HG02884 (cell line): ENCODE measurements at regions not wholly inside any gene's neighbourhood (a gene's known extent, or its start where the extent isn't known, plus 50 kb on each side); places are given as distances from the start of the nearest gene placed in this dataset.

Source experiments
- ATAC-seq: cut with Tn5 transposase; IDR thresholded peaks from one replicate; pipeline ENCODE4 v1.9.1; 2021; ENCODE audit warnings: mild to moderate bottlenecking, moderate library complexity; ENCODE audit not compliant: unreplicated experiment

DNA sequence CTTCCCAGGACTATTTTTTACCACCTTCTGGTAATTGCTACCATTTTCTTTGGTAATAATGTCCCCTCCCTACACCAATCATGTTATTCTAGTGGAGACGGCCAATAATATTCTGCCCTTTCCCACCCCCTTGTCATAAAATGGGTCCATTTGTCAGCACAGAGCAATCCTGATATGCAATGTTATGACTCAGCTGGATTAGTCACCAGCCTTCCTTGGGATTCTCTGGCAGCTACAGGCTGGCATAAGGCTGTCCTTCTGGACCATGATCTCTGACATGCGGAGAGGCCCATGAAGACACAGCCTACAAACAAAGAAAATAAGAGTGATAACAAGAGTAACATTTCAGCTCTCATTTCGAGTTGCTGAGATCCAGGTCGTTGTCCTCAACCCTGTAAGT lies 222.0 kb upstream of the CPNE8 start:
- no peak for ATAC-seq

DNA sequence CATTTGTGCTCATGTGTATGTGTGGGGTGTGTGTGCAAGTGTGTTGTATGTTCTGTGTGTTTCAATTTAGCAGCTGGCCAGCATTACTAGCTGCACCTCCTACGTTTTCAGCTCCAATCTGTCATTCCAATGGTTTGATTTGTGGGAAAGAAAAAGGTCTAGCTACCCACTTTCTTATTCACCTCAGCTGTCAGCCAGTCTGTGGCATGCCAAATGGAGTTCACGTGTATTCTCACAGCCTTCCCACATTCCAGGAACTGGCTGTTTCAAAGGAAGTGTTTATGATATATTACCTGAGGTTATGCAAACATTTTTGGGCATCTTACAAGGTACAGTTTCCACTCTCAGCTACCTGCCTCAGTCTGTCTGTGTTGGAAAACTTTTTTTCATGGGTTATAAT lies 220.2 kb upstream of the CPNE8 start:
- no peak for ATAC-seq

DNA sequence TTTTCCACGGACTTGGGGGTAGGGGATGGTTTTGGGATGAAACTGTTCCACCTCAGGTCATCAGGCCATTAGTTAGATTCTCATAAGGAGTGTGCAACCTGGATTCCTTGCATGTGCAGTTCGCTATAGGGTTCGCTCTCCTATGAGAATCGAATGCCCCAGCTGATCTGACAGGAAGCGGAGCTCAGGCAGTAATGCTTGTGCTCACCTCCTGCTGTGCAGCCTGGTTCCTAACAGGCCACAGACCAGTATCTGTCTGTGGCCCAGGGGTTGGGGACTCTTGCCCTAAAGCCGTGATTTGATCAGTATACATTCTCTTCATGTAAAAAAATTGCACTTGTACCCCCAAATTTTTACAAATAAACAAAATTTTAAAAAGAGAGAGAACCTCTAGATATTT lies 219.4 kb upstream of the CPNE8 start:
- ATAC-seq, result no peak

DNA sequence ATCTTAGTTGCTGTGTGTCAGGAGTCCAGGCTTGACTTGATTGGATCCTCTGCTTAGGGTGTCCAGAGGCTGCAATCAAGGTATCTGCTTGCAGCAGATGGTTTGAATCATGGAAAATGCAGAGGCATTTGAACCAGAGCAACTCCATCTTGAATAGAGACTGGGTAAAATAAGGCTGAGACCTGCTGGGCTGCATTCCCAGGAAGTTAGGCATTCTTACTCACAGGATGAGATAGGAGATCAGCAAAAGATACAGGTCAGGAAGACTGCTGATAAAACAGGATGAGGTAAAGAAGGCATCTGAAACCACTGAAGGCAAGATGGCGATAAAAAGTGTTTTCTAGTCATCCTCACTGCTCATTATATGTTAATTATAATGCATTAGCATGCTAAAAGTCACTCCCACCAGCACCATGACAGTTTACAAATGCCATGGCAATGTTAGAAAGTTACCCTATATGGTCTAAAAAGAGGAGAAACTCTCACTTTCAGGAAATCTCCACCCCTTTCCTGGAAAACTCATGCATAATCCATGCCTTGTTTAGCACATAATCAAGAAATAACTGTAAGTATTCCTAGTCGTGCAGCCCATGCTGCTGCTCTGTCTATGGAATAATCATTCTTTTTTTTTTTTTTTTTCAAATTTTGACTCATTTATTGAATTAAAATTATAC lies 218.3 kb upstream of the CPNE8 start:
- no peak for ATAC-seq

DNA sequence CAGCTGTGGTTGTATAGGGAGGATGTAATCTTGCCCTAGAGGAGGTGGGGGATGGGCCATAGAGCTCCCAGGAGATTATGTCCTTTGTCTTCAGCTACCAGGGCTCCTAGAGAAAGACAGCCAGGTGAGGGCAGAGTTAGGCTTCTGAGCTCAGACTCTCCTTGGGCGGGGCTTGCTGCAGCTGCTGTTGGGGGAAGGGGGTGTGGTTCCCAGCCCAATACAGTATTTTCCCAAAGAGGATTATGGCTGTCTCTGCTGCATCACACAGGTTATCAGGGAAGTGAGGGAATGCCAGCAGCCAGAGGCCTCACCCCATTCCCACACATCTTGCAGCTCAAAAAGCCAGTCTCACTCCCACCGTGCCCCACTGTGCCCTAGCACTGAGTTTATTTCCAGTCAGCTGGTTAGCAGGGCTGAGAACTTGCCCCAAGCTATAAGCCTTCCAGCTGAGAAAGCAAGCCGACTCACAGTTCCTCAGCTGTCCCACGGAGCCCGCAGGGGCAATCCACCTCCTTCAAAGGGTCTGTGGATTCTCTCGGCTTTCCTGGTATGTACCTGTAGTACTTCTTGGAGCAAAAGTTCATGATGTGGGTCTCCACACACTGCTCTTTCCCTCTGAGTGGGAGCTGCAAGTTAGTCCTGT lies 217.3 kb upstream of the CPNE8 start:
- no peak for ATAC-seq

DNA sequence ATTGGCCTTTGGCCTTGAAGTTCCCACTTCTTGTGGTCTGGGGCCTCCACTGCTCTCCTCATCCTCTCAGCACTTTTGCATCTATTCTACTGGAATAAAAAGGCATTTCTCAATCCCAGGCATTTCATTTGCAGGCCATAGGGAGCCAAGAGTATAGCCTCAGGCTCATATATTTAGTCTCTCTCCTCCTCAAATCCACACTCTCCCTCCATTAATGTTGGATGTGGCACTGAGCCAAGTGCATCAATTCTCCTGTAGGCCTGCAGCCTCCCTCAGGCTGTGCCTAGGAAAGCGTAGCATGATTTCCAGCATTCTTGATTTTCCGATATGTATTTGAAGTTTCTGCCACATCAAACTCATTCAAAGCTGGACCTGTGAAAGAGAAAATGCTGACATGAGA lies 211.5 kb upstream of the CPNE8 start:
- ATAC-seq, result no peak

DNA sequence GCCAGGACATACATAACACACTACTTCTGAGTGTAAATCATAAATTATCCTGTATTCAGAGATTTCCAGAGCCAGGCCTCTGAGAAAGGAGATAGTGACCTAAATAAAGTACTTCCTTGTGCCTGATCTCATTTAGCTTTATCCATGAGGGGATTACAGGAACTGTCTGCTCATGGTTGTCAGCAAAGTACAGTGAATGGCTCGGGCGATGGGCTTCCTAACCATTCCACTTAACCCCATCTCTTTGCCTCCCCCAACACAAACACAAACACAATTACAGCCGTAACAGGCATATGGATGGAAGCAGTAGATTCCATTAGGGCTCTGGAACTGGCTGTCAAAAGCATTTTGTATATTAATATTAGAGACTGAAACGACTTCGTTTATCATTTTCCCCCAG lies 206.7 kb upstream of the CPNE8 start:
- ATAC-seq, result no peak

DNA sequence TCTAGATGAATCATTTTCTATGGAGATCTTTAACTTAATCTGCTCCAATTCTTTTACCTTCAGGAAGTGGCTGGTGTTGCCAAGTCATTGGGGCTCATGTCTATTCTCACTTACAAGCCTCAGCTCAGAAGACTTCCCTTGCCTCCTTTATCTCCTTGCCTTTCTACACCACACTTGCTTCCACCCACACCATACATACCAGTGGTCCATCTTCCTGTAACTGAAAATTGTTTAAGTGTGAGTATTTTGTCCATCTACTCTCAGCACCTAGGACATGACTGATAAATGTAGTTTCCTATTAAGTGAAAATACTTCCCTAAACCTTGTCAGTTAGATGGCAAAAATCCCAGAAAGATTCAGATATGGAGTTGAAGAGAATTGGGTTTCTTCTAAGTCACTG lies 199.7 kb upstream of the CPNE8 start:
- ATAC-seq, result no peak

DNA sequence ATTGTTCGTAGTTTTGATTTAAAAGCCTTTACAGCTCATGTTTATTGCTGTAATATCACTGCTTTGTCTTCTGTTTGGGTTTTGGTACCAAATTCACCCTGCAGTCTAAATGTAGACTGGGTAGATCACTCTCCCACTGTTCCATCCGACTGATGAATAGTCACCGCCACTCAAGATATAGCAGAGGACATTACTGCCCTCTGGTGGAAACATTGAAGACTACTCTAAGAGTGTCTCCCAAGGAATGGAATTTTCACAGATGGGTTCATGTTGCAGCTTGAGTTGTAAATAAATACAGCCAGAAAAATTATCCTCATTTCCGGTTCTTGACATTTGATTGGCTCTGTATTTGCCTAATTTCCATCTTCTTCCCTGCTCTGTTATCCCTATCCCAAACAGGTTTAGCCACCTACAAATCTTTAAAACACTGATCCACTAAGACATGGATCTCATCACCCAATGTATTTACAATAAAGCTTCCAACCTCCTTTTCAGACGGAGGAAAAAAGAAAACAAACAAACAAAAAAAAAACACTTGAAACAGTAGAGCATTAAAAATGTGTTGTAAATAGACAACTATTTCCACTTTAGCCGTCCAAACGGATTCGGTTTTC lies 198.3 kb upstream of the CPNE8 start:
- ATAC-seq, result peak; percentile 98

DNA sequence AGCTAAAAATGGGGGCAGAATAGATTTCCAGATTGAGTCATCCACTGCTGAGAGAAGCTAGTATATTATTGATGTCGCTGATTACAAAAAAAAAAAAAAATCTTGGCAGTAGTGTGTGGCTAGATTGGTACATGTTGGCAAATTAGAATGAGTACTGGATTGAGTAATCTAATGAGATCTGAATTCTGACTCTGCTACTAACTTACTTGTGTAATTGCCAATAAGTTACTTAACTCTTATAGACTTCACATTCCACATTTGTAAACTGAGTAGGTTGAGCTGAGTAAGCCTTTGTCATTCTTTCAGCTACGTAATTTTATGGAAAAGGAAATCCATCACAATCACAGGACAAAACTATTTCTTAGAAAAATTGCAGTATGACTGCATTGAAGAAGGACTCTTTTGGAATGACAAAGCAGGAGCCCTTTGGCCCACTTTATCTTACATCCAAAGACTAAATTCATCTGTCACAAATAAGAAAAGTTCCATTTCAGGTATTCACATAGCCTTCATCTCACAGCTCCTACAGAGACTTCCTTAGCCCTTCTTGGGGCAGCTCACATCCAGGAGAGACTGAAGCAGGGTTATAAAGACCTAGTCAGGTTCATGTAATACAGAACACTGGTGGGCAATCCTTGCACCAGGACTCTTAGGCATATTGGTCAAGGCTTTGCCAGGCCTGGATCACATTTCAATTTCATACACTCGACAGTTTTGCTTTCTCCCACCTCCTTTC lies 197.3 kb upstream of the CPNE8 start:
- ATAC-seq, result no peak

DNA sequence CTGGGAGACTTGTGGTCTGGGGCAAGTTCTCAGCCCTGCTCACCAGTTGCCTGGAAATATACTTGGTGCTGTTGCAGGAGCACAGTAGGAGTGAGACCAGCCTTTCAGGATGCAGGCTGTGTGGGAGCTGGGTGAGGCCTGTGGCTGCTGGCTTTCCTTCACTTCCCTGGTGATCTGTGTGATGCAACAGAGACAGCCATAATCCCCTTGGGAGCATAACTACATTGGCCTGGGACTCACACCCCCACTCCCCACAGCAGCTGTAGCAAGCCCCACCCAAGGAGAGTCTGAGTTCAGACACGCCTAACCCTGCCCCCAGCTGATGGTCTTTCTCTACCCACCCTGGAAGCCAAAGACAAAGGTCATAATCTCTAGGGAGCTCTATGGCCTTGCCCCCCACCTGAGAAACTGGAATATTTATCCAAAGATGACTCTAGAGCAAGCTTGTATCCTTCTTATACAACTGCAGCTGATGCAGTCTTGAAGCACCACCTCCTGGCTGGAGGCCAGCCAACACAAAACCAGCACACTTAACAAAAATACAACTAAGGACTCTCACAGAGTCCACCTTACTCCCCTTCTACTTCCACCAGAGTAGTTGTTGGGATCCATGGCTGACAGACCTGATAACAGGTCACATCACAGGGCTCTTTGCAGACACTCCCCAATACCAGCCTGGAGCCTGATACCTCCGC lies 190.4 kb upstream of the CPNE8 start:
- no peak for ATAC-seq

DNA sequence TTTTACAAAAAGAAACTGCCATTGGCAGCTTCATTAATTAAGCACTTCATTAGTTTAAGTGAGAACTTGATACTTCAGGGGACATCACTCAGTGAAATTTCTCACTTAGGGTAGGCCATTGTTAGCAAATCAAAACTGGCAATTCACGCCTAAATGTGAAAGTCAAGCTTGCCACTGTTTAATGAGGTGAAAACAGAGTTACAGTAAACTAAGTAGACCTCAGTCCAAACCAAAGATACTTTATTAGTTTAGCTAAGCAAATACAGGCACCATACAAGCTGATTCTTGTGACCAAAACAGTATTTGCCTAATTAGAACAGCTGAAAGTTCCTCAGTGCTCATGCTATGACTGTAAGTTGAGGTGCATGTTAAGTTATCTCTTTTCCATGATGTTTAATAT lies 176.5 kb upstream of the CPNE8 start:
- no peak for ATAC-seq

DNA sequence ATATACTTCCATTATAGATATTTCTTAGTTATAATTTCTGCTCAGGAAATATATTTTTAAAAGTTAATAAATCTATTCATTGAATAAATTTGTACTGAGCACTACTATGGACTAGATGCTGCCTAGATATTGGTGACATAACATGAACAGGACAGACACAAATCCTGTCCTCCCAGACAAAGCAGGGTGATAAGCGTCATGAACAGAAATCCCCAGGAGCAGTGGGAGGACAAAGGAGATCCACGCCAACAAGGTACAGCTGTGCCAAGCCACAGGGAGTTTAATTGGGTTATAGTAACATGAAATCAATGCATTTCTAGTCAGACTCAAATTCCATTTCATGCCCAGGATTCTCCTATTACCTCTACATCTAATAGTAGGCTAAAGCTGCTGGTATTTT lies 171.8 kb upstream of the CPNE8 start:
- ATAC-seq, result no peak

DNA sequence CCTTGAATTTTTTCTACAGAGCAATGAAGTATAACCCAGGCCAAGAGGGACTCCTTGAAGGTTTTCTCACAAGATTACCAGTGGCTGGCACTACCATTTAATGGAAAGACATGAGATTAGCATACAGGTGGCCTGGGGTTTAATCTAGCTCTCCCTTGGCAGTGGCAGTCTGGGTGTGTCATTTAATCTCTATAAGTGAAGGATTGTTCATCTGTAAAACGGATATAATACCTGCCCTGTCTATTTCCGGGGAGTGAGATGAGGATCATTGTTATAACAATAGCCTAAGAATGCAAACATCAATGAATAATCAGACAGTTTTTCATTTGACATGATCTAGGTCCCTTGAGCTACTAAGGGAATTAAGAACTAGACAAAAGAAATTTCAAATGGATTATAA lies 168.7 kb upstream of the CPNE8 start:
- ATAC-seq, result no peak

DNA sequence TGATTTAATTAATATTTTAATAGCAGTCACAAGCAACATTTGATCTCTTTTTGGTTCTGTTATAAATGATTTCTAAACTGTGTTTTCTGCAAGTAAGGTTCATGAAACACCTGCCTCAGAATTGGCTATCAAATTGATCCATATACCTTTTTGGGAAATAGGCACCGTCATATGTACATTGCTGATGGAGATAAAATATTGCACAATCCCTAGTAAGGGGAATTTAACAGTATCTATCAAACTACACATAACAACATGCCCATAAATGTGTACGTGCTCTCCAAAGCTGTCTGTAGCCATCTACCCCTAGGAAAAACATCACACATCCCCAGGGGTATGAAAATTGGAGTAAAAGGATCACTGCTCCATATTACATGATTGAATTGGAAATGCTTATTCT lies 167.3 kb upstream of the CPNE8 start:
- ATAC-seq, result no peak

DNA sequence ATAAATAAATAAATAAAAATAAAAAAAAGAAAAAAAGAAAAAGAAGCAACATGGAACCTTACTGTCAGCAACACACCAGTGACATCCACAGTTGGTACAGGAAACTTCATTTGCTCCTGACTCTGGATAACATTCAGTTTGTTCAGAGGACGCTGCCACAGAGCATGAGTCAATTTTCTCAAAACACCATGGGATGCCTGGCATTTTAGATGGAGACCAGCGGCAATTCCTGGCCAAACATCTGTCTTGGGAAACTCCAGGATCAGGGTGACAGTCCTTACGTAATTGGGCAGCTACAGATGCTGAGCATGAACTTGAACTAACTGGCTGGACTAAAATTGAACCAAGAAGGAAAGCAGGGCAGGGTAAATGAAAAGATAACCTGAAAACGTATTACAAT lies 166.2 kb upstream of the CPNE8 start:
- ATAC-seq, result no peak

DNA sequence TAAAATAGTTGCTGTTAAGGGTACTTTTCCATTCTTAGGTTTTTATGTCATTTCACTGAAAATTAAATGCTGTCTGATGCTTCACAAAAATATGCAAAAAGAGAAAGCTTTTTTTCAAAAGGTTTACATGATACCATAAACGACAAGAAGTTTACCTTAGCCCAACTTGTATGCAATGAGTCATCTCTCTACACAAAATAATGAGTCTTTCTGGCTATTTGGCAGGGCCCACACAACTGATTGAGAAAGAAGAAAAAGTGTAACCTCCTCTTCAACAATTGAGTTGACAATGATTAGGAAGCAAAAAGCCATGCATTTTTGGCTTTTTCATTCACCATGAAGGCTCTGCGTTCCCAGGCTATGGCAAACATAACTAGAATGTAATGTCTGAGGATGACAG lies 165.4 kb upstream of the CPNE8 start:
- ATAC-seq, result no peak

DNA sequence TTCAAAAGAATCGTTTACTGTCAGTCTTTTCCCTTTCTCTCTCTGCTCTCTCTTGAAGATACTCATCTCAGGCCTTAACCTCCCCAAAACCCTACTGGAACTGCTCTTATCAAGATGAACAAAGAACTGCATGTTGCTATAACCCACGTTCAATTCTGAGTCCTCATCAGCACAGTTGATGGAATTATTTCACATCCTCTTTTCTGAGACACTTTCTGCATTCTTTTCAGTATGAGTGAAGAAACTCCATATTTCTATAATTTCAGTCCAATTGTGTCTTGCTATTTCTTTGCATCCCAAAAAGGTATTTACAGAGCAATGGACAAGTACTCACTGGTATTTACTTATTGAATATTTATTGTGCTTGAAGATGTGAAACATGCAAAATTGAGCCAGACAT lies 160.1 kb upstream of the CPNE8 start:
- ATAC-seq, result no peak

DNA sequence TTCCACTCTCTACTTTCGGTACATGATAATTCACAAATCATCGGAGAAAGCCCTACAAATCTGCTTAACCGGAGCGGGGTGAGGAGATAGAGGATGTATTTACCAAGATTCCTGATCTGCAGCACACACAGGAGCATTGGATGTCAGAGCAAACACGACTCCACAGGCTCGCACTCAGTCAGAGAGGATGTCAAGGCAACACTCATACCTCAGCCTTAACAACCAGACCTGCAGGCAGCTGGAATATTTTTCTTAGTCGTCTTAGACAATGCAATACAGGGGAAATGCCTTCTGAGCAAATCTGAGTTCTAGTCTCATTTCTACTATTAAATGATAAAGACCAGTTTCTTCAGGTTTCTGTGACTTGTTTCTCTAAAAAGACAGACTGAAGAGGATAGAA lies 159.3 kb upstream of the CPNE8 start:
- no peak for ATAC-seq

DNA sequence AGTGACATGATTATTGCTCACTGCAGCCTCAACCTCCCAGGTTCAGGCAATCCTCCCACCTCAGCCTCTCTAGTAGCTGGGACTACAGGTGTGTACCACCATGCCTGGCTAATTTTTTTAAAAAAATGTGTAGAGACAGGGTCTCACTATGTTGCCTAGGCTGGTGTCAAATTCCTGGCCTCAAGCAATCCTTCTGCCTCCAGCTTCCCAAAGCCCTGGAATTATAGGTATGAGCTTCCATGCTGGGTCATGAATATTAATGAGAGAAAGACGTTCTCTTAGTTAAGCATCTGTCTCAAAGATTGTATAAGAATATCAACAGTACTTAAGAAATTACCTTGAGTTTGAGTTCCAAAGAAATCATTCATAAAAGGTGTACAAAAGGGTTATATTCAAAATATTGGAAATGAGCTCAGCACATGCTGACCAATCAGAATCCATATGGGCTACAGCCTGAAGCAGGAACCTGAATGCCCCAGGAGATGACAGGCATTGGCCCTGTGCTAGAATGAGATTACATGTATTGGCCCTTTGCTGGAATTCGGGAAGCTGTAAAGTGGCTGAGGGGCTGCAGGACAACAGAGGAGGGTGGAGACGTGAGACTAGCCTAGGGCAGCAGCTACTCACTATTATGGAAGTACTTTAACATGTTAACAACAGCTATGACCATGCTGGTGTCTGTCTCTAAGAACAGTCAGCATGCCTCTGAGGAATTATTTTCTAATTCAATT lies 157.0 kb upstream of the CPNE8 start:
- ATAC-seq, result no peak

DNA sequence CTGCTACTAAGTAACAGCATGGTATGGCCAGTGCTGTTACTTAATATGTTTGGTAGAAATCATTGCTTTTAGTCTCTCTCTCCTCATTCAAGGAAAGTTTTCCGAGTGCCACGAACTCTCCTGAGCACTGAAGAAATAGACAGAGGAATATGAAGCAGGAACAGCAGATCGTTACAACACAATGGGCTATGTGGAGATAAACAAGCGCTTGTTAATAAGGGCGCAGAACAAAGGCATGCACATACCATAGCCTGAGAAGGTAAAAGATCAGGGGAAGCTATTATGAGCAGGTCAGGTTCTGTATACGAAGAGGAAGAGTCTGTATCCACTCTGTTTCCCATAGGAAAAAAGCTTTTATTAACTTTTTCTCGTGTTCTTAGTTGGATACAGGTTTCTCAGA lies 156.2 kb upstream of the CPNE8 start:
- no peak for ATAC-seq
